Panc1 (cell line): ENCODE measurements at regions not wholly inside any gene's neighbourhood (a gene's known extent, or its start where the extent isn't known, plus 50 kb on each side); places are given as distances from the start of the nearest gene placed in this dataset.

Experiments used
- ATAC-seq: fragments of 200-7000 bp; cut with Tn5 transposase; 2 replicates; pipeline ENCODE4 v1.9.1; 2020; ENCODE audit warnings: mild to moderate bottlenecking, moderate library complexity
- BruUV-seq: library from RNA; stranded (reverse); fragments of 400-500 nt; replicated peaks from 2 replicates; lab custom pipeline; 2021; lab: Mats Ljungman, UMichigan
- CTCF ChIA-PET: fragments of 300-600 bp; sonication (Branson Sonifier 250); formaldehyde crosslinking; loops from one replicate; lab custom pipeline; 2022; ENCODE audit warnings: antibody characterized with exemption; lab: Charles Lee
- POLR2A ChIA-PET: fragments of 300-600 bp; sonication (Branson Sonifier 250); formaldehyde crosslinking; loops from one replicate; lab custom pipeline; 2022; ENCODE audit warnings: antibody characterized with exemption; lab: Charles Lee
- DNase-seq: peaks from one replicate; pipeline ENCODE4 v3.0.0-alpha.2; 2010; ENCODE audit warnings: low read depth, low spot score
- H3K27ac ChIP-seq: 2 replicates; pipeline ENCODE4 v1.5.1; 2011; ENCODE audit warnings: mild to moderate bottlenecking, low read length, inconsistent platforms
- H3K27me3 ChIP-seq: fragments of 200-500 bp; sonication (Bioruptor generic); 2 replicates; pipeline ENCODE4 v1.6.0; 2014; ENCODE audit warnings: low read length, inconsistent platforms; ENCODE audit not compliant: control insufficient read depth, insufficient read depth
- H3K36me3 ChIP-seq: fragments of 200-500 bp; sonication (Bioruptor generic); 2 replicates; pipeline ENCODE4 v1.5.1; 2014; ENCODE audit warnings: inconsistent platforms, mild to moderate bottlenecking, low read length, moderate library complexity; ENCODE audit not compliant: control insufficient read depth, insufficient read depth
- H3K4me1 ChIP-seq: 2 replicates; pipeline ENCODE4 v1.5.1; 2011; ENCODE audit warnings: inconsistent platforms, mild to moderate bottlenecking, low read length, moderate library complexity; ENCODE audit not compliant: control insufficient read depth, insufficient read depth
- H3K4me3 ChIP-seq, 2 experiments: 2 replicates each; pipeline ENCODE4 v1.5.1; 2011 to 2012; ENCODE audit warnings: low read depth in 2 of 2, low read length in 2 of 2, mild to moderate bottlenecking in 2 of 2, inconsistent platforms in 1 of 2, moderate library complexity in 1 of 2
- H3K9me3 ChIP-seq: fragments of 200-500 bp; sonication (Bioruptor generic); 2 replicates; pipeline ENCODE4 v1.5.1; 2014; ENCODE audit warnings: low read depth, mild to moderate bottlenecking, inconsistent platforms, low read length, moderate library complexity; ENCODE audit not compliant: control insufficient read depth, insufficient read depth
- CTCF ChIP-seq: fragments of 450-650 bp; IDR thresholded peaks from 2 replicates; pipeline ENCODE4 v1.5.1; 2017; ENCODE audit warnings: mild to moderate bottlenecking
- POLR2AphosphoS5 ChIP-seq: IDR thresholded peaks from 2 replicates; pipeline ENCODE4 v1.6.1; 2012; ENCODE audit warnings: mild to moderate bottlenecking, low read depth, low read length, moderate library complexity
- REST ChIP-seq, 2 experiments: IDR thresholded peaks; 2 replicates each; pipeline ENCODE4 v1.6.1; 2011 to 2012; ENCODE audit warnings: low read depth in 2 of 2, control low read depth in 1 of 2, low read length in 1 of 2, mild to moderate bottlenecking in 1 of 2, moderate library complexity in 1 of 2; ENCODE audit not compliant: insufficient read depth in 1 of 2
- SIN3A ChIP-seq: IDR thresholded peaks from 2 replicates; pipeline ENCODE4 v1.6.1; 2012; ENCODE audit warnings: low read depth, mild to moderate bottlenecking, low read length, moderate library complexity, borderline replicate concordance; ENCODE audit not compliant: insufficient read depth
- TCF7L2 ChIP-seq: IDR thresholded peaks from 2 replicates; pipeline ENCODE4 v1.6.1; 2011; ENCODE audit warnings: mild to moderate bottlenecking, low read depth, low read length, inconsistent platforms
- in situ Hi-C: cut with HindIII; loops from 2 replicates; pipeline ENCODE4 v1.10.0; 2016; ENCODE audit warnings: low sequenced_read_pairs, low pct_unique_long_range_greater_than_20kb
- intact Hi-C: fragments of 100-400 bp; cut with micrococcal nuclease; formaldehyde crosslinking; loops from one replicate; pipeline ENCODE4 v1.10.0; 2022; ENCODE audit not compliant: unreplicated experiment

GRCh38 chr16:65944361-65944760 lies 422.1 kb upstream of the CDH5 start:
- H3K9me3 ChIP-seq = no peaks in the 10 kb centered on the region
- POLR2A ChIA-PET = no interaction called here
- no peaks in the 10 kb centered on the region for H3K27me3 ChIP-seq
- TF ChIP-seq CTCF (no peak), TCF7L2 (no peak), REST (IDR thresholded peaks at IDR 0.05; ENCODE audit: insufficient read depth in 1 of 2, low read depth in 2 of 2, low read length in 1 of 2) (no peak), POLR2AphosphoS5 (no peak), SIN3A (no peak)
- CTCF ChIA-PET = no interaction called here
- in situ Hi-C loops = no loop called here
- H3K36me3 ChIP-seq = no peaks in the 10 kb centered on the region
- no peak for ATAC-seq
- BruUV-seq = no TSS peak
- intact Hi-C loops = no loop called here
- H3K27ac ChIP-seq = no peak overlapping the region
- H3K4me3 ChIP-seq = no peak overlapping the region
- no peaks in the 10 kb centered on the region for H3K4me1 ChIP-seq
- no peak for DNase-seq

- no peaks in the 10 kb centered on the region for H3K9me3 ChIP-seq
- ATAC-seq = no peak
- no peaks in the 10 kb centered on the region for H3K4me1 ChIP-seq
- ChIA-PET POLR2A (no interaction called here), CTCF (no interaction called here)
- no peak overlapping the region for H3K4me3 ChIP-seq
- TF ChIP-seq POLR2AphosphoS5 (no peak), TCF7L2 (no peak), CTCF (no peak), SIN3A (no peak)
- in situ Hi-C loops (no loop called here), intact Hi-C loops (no loop called here)
- no peak overlapping the region for H3K27ac ChIP-seq
- BruUV-seq = no TSS peak
- H3K27me3 ChIP-seq = no peaks in the 10 kb centered on the region
- DNase-seq = no peak
- H3K36me3 ChIP-seq = no peaks in the 10 kb centered on the region
These were observed 425.8 kb upstream of the CDH5 start for GRCh38 chr16:65940711-65941110.
